ENCODE measurements at regions not wholly inside any gene's neighbourhood (a gene's known extent, or its start where the extent isn't known, plus 50 kb on each side); places are given as distances from the start of the nearest gene placed in this dataset.
"Not testable (repeated sequence)": the region's sequence is repeated elsewhere in the genome, so short reads cannot be mapped to it uniquely, and the experiment has no call there.

DNA sequence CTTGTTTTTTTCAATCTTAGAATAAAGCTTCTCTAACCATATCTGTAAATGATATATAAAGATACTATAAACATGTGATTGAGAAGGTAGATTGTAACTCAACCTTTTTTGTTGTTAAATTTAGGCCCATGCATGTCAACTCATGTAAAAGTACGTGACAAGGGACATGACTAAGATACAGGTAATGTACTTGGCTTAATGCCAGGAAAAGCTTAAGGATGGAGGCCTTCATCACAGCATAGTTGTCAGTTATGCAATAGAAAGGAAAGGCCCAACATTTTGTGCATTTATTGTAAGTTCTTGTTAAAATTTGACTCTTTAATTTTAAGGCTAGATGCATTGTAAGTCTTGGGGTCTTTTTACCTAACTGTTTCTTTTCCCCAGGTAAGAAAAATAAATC is 305.1 kb downstream of the LTN1 start (continued):
- peak; percentile 79 for TF ChIP-seq NFIC (IDR thresholded peaks at IDR 0.05)

DNA sequence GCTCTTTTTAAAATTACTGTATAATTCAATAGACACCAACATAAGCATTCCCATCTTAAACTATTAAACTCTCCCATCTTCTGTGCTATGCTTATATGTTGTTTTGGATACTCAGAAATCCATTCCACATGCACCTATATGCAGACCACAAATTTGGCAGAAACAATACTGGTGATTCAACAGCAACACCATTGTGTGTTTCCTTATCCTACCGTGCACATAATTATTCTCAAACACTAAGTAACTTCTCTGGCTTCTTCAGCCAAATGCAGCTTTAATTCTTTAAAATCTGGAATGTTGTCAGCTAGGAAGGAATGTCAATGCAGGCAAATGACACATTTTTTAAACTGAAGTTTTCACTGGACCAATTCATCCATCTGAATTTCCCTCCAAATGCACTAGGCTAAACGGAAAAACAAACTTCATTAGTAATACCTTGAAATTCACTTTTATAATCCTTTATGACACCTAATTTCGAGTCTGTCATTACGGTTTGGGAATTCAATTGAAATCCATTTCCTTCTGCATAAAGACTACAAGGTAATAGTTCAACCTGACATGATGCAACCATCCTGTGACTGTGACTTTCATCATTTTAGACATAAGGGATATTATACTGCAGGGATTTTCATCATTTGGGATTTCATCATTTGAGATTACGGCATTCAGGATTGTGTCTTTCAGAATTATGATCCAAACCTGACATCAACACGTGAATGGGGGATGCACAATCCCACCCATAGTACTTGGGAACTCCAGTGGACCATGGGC is 308.5 kb downstream of the LTN1 start:
- no peaks in the 10 kb centered on the region for H4K20me1 ChIP-seq (replicated peaks; ENCODE audit: control insufficient read depth, insufficient read depth, low read length)

DNA sequence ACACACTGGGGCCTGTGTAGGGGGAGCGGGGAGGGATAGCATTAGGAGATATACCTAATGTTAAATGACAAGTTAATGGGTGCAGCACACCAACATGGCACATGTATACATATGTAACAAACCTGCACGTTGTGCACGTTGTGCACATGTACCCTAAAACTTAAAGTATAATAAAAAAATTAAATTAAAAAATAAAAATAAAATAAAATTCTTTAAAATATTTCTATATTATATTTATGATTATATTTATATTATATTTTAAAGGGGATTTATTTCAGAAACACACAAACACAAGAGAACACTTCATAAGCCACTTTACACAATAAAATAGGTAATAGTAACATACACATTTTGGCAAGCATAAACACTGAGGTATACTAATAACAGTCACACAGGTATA is 309.8 kb downstream of the LTN1 start:
- in situ Hi-C loops (cut with MboI); H3K27me3 ChIP-seq (ENCODE audit: control insufficient read depth in 2 of 2, insufficient read depth in 2 of 2, low read length in 2 of 2); H3K4me3 ChIP-seq; H2AFZ ChIP-seq (ENCODE audit: low read depth, low read length); BruUV-seq (replicated peaks); DNase-seq (ENCODE audit: extremely low read depth in 1 of 4, low spot score in 3 of 4); CTCF ChIA-PET (ENCODE audit: low intra/inter-chr PET ratio); ATAC-seq; intact Hi-C loops (cut with micrococcal nuclease); H3K79me2 ChIP-seq (ENCODE audit: control insufficient read depth, insufficient read depth, low read length); FAIRE-seq; POLR2A ChIA-PET; H3K9me3 ChIP-seq (replicated peaks; ENCODE audit: control insufficient read depth, insufficient read depth, low read depth, low read length); H3K4me1 ChIP-seq (replicated peaks in 1 of 2; ENCODE audit: control insufficient read depth in 2 of 2, insufficient read depth in 2 of 2, low read length in 2 of 2); H3K4me2 ChIP-seq (ENCODE audit: insufficient read depth, low read length); H3K27ac ChIP-seq (ENCODE audit: extremely low read depth, low read depth, low read length); H4K20me1 ChIP-seq (replicated peaks; ENCODE audit: control insufficient read depth, insufficient read depth, low read length); H3K9me1 ChIP-seq (ENCODE audit: control insufficient read depth, insufficient read depth, low read length); H3K36me3 ChIP-seq (ENCODE audit: control insufficient read depth, insufficient read depth, low read length); H3K9ac ChIP-seq (ENCODE audit: insufficient read depth in 1 of 2, low read depth in 2 of 2, low read length in 2 of 2): not testable (repeated sequence)
- WGBS (ENCODE audit: insufficient coverage, low coverage, missing lambda C conversion rate), result 2% methylated on average over 3 of the region's 3 CpGs

More for the DNA sequence above, 308.5 kb downstream of the LTN1 start:
- CTCF ChIA-PET (ENCODE audit: low intra/inter-chr PET ratio), result no interaction called here
- no peak overlapping the region for H2AFZ ChIP-seq (ENCODE audit: low read depth, low read length)
- no TSS peak for BruUV-seq (replicated peaks)
- no peak overlapping the region for H3K27ac ChIP-seq (ENCODE audit: extremely low read depth, low read depth, low read length)
- no peaks in the 10 kb centered on the region for H3K4me1 ChIP-seq (replicated peaks in 1 of 2; ENCODE audit: control insufficient read depth in 2 of 2, insufficient read depth in 2 of 2, low read length in 2 of 2)
- intact Hi-C loops (cut with micrococcal nuclease) (no loop called here), in situ Hi-C loops (cut with MboI) (no loop called here)
- TF ChIP-seq, protein P1, sequence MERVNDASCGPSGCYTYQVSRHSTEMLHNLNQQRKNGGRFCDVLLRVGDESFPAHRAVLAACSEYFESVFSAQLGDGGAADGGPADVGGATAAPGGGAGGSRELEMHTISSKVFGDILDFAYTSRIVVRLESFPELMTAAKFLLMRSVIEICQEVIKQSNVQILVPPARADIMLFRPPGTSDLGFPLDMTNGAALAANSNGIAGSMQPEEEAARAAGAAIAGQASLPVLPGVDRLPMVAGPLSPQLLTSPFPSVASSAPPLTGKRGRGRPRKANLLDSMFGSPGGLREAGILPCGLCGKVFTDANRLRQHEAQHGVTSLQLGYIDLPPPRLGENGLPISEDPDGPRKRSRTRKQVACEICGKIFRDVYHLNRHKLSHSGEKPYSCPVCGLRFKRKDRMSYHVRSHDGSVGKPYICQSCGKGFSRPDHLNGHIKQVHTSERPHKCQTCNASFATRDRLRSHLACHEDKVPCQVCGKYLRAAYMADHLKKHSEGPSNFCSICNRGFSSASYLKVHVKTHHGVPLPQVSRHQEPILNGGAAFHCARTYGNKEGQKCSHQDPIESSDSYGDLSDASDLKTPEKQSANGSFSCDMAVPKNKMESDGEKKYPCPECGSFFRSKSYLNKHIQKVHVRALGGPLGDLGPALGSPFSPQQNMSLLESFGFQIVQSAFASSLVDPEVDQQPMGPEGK (CRISPR knock-in tag; IDR thresholded peaks at IDR 0.05; ENCODE audit: borderline replicate concordance), result no peak
- TF ChIP-seq CEBPG (CRISPR knock-in tag; IDR thresholded peaks at IDR 0.05) (no peak), CEBPG (tag; conservative IDR thresholded peaks at IDR 0.05 in 1 of 2, IDR thresholded peaks at IDR 0.05 in 1 of 2) (peak in 1 of 2 experiments; percentile 29; a peak in 1 of 4 replicates), SMARCC2 (IDR thresholded peaks at IDR 0.05; ENCODE audit: low read depth) (no peak), PTRF (tag; IDR thresholded peaks at IDR 0.05) (no peak), SMAD2 (IDR thresholded peaks at IDR 0.05; ENCODE audit: low read depth, low read length) (no peak)
- TF ChIP-seq, protein P2, sequence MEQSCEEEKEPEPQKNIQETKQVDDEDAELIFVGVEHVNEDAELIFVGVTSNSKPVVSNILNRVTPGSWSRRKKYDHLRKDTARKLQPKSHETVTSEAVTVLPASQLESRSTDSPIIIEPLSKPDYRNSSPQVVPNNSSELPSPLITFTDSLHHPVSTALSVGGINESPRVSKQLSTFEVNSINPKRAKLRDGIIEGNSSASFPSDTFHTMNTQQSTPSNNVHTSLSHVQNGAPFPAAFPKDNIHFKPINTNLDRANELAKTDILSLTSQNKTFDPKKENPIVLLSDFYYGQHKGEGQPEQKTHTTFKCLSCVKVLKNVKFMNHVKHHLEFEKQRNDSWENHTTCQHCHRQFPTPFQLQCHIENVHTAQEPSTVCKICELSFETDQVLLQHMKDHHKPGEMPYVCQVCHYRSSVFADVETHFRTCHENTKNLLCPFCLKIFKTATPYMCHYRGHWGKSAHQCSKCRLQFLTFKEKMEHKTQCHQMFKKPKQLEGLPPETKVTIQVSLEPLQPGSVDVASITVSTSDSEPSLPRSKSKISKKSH (CRISPR knock-in tag; IDR thresholded peaks at IDR 0.05), result no peak
- H3K4me2 ChIP-seq (ENCODE audit: insufficient read depth, low read length), result no peak overlapping the region
- 0% methylated on average over 6 of the region's 6 CpGs for WGBS (ENCODE audit: insufficient coverage, low coverage, missing lambda C conversion rate)
- H3K9me1 ChIP-seq (ENCODE audit: control insufficient read depth, insufficient read depth, low read length), result no peaks in the 10 kb centered on the region
- H3K36me3 ChIP-seq (ENCODE audit: control insufficient read depth, insufficient read depth, low read length), result no peaks in the 10 kb centered on the region
- no peak overlapping the region for H3K4me3 ChIP-seq
- H3K27me3 ChIP-seq (ENCODE audit: control insufficient read depth in 2 of 2, insufficient read depth in 2 of 2, low read length in 2 of 2), result no peaks in the 10 kb centered on the region
- POLR2A ChIA-PET, result no interaction called here
- DNase-seq (ENCODE audit: extremely low read depth in 1 of 4, low spot score in 3 of 4) (no peak), ATAC-seq (no peak), FAIRE-seq (no peak)
- no peak overlapping the region for H3K9ac ChIP-seq (ENCODE audit: insufficient read depth in 1 of 2, low read depth in 2 of 2, low read length in 2 of 2)
- no peaks in the 10 kb centered on the region for H3K9me3 ChIP-seq (replicated peaks; ENCODE audit: control insufficient read depth, insufficient read depth, low read depth, low read length)
- no peaks in the 10 kb centered on the region for H3K79me2 ChIP-seq (ENCODE audit: control insufficient read depth, insufficient read depth, low read length)
